ENCODE measurements at regions not wholly inside any gene's neighbourhood (a gene's known extent, or its start where the extent isn't known, plus 50 kb on each side); places are given as distances from the start of the nearest gene placed in this dataset.

GRCh38 chr15:93213281-93213680, 124.3 kb upstream of the RGMA start:
- Mint-ChIP-seq H3K27me3 (no peaks in the 10 kb centered on the region), H3K4me3 (no peak overlapping the region)
- TF ChIP-seq CTCF (conservative IDR thresholded peaks at IDR 0.05) = no peak

GRCh38 chr15:93212578-93212977, 123.6 kb upstream of the RGMA start:
- TF ChIP-seq CTCF (conservative IDR thresholded peaks at IDR 0.05) = no peak
- Mint-ChIP-seq H3K9me3 (no peaks in the 10 kb centered on the region), H3K4me1 (ENCODE audit: unreplicated experiment) (no peaks in the 10 kb centered on the region), H3K36me3 (no peaks in the 10 kb centered on the region), H3K4me3 (no peak overlapping the region), H3K27me3 (no peaks in the 10 kb centered on the region), H3K27ac (no peak overlapping the region)
- no peak for DNase-seq (ENCODE audit: extremely low spot score, unreplicated experiment)

More at GRCh38 chr15:93213281-93213680, 124.3 kb upstream of the RGMA start:
- Mint-ChIP-seq H3K9me3 (no peaks in the 10 kb centered on the region), H3K36me3 (no peaks in the 10 kb centered on the region), H3K4me1 (ENCODE audit: unreplicated experiment) (no peaks in the 10 kb centered on the region), H3K27ac (no peak overlapping the region)
- DNase-seq (ENCODE audit: extremely low spot score, unreplicated experiment) = no peak

- DNase-seq (ENCODE audit: extremely low spot score, unreplicated experiment) = no peak
- no peaks in the 10 kb centered on the region for H3K27me3 Mint-ChIP-seq
- H3K4me3 Mint-ChIP-seq = no peak overlapping the region
- no peaks in the 10 kb centered on the region for H3K4me1 Mint-ChIP-seq (ENCODE audit: unreplicated experiment)
- no peaks in the 10 kb centered on the region for H3K36me3 Mint-ChIP-seq
- H3K27ac Mint-ChIP-seq = no peak overlapping the region
- TF ChIP-seq CTCF (conservative IDR thresholded peaks at IDR 0.05) = no peak
- H3K9me3 Mint-ChIP-seq = no peaks in the 10 kb centered on the region
Observed at GRCh38 chr15:93210995-93211394, 122.0 kb upstream of the RGMA start.

GRCh38 chr15:93209690-93210445, 120.9 kb upstream of the RGMA start:
- Mint-ChIP-seq H3K36me3 (no peaks in the 10 kb centered on the region), H3K27ac (no peak overlapping the region), H3K9me3 (no peaks in the 10 kb centered on the region), H3K27me3 (no peaks in the 10 kb centered on the region), H3K4me3 (no peak overlapping the region), H3K4me1 (ENCODE audit: unreplicated experiment) (no peaks in the 10 kb centered on the region)
- no peak for DNase-seq (ENCODE audit: extremely low spot score, unreplicated experiment)
- TF ChIP-seq CTCF (conservative IDR thresholded peaks at IDR 0.05) = no peak

GRCh38 chr15:93206893-93207292, 117.9 kb upstream of the RGMA start:
- Mint-ChIP-seq H3K4me3 (no peak overlapping the region), H3K27ac (no peak overlapping the region), H3K4me1 (ENCODE audit: unreplicated experiment) (no peaks in the 10 kb centered on the region), H3K27me3 (no peaks in the 10 kb centered on the region), H3K9me3 (no peaks in the 10 kb centered on the region), H3K36me3 (no peaks in the 10 kb centered on the region)
- no peak for TF ChIP-seq CTCF (conservative IDR thresholded peaks at IDR 0.05)
- DNase-seq (ENCODE audit: extremely low spot score, unreplicated experiment) = no peak
